ENCODE measurements at regions not wholly inside any gene's neighbourhood (a gene's known extent, or its start where the extent isn't known, plus 50 kb on each side); places are given as distances from the start of the nearest gene placed in this dataset.

DNA sequence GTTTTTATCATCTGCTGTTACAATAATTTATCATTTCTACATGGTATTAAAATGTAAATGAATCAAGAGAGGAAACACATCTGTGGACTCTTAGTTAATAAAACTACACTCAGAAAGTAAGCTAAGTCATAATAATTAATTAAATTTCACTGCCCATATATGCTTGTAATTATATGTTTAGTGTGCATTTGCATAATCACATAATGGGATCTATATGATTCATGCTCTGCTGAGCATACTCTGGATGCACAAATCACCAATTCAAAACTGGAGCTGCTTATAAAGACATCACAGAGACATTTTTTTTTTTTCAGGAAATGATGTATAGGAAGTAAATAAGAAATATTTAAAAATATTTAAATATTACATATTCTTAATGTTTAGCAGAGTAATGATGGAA, 151.6 kb upstream of the STEAP4 start (continued):
- TF ChIP-seq SCRT1 (tag by site-specific recombination; IDR thresholded peaks at IDR 0.05; ENCODE audit: borderline replicate concordance): no peak
- no peak for TF ChIP-seq MYNN (tag by site-specific recombination; IDR thresholded peaks at IDR 0.05; ENCODE audit: borderline replicate concordance)
- TF ChIP-seq KLF16 (tag by site-specific recombination; IDR thresholded peaks at IDR 0.05): no peak
- TF ChIP-seq, protein P1, sequence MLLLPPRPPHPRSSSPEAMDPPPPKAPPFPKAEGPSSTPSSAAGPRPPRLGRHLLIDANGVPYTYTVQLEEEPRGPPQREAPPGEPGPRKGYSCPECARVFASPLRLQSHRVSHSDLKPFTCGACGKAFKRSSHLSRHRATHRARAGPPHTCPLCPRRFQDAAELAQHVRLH (tag by site-specific recombination; IDR thresholded peaks at IDR 0.05): no peak
- no peak for TF ChIP-seq ZNF354C (tag by site-specific recombination; IDR thresholded peaks at IDR 0.05; ENCODE audit: borderline replicate concordance, low read depth)
- TF ChIP-seq ZNF114 (tag by site-specific recombination; IDR thresholded peaks at IDR 0.05): no peak

DNA sequence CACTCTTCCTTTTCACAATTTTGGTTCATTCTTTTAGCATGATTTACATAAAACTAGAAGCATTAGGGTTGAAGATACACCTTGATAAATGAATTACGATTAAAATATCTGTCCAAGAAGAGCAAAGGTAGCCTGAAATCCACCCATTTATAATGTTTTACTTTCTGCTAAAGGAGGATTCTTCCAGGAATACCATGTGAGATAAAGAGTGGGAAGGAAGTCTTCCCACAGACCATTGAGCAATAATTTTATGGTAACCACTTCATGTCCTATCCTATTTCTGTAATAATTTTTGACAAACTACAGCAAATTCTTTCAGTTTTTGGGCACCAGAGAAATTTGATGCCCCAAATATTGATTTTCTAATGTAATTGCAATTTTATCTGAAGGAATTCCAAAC, 150.6 kb upstream of the STEAP4 start:
- Histone ChIP-seq H3K4me3 (ENCODE audit: low read depth, low read length) (no peak overlapping the region), H3K36me3 (ENCODE audit: control insufficient read depth in 2 of 2, insufficient read depth in 1 of 2, low read length in 2 of 2) (no peaks in the 10 kb centered on the region), H3K27ac (ENCODE audit: extremely low read depth, low read depth, low read length) (no peak overlapping the region), H3K9me3 (ENCODE audit: control insufficient read depth, insufficient read depth, low read depth, low read length) (no peaks in the 10 kb centered on the region), H3K4me1 (ENCODE audit: control insufficient read depth, insufficient read depth, low read length) (no peaks in the 10 kb centered on the region)
- POLR2A ChIA-PET: no interaction called here
- no peak for TF ChIP-seq ZNF24 (tag by site-specific recombination; IDR thresholded peaks at IDR 0.05)
- no peak for TF ChIP-seq ZNF146 (tag by site-specific recombination; IDR thresholded peaks at IDR 0.05)
- TF ChIP-seq ZNF174 (tag by site-specific recombination; IDR thresholded peaks at IDR 0.05): no peak
- TF ChIP-seq, protein P2, sequence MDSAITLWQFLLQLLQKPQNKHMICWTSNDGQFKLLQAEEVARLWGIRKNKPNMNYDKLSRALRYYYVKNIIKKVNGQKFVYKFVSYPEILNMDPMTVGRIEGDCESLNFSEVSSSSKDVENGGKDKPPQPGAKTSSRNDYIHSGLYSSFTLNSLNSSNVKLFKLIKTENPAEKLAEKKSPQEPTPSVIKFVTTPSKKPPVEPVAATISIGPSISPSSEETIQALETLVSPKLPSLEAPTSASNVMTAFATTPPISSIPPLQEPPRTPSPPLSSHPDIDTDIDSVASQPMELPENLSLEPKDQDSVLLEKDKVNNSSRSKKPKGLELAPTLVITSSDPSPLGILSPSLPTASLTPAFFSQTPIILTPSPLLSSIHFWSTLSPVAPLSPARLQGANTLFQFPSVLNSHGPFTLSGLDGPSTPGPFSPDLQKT (IDR thresholded peaks at IDR 0.05; ENCODE audit: borderline replicate concordance, low read depth, low read length): no peak
- no peak for TF ChIP-seq TRIM28 (IDR thresholded peaks at IDR 0.05; ENCODE audit: borderline replicate concordance, low read length)
- no peak for TF ChIP-seq ZSCAN16 (tag by site-specific recombination; IDR thresholded peaks at IDR 0.05)
- no peak for TF ChIP-seq ZNF140 (tag by site-specific recombination; IDR thresholded peaks at IDR 0.05)
- CTCF ChIA-PET: interaction anchor here (0.6 kb wide), 1 partner anchor 9 kb away, joined by 4 read pairs; no protein-coding TSS in a partner anchor

DNA sequence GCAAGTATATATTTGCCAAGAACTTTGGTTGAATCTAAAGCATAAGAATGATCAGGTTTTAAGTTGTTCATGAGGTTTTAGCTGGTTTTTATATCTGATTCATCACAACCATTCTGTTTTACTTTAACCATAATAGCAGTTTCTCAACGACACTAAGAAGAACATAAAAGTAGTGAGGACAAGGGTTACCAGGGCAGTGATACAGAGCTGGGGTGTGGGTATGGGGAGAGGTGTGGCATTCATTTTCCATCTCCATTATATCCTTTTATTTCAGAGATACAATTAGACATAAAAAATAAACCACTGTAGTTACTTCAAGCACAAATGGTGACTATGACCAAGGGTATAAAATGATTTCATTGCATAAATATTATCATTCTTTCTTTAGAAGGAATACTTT, 149.8 kb upstream of the STEAP4 start:
- CTCF ChIA-PET: no interaction called here
- no peaks in the 10 kb centered on the region for H3K9me3 ChIP-seq (ENCODE audit: control insufficient read depth, insufficient read depth, low read depth, low read length)
- no peak overlapping the region for H3K4me3 ChIP-seq (ENCODE audit: low read depth, low read length)
- H3K36me3 ChIP-seq (ENCODE audit: control insufficient read depth in 2 of 2, insufficient read depth in 1 of 2, low read length in 2 of 2): no peaks in the 10 kb centered on the region
- TF ChIP-seq ZEB2 (tag by site-specific recombination; IDR thresholded peaks at IDR 0.05) (no peak), ZNF529 (tag by site-specific recombination; IDR thresholded peaks at IDR 0.05; ENCODE audit: insufficient replicate concordance) (no peak), ZNF555 (tag by site-specific recombination; conservative IDR thresholded peaks at IDR 0.05) (no peak), MZF1 (tag by site-specific recombination; IDR thresholded peaks at IDR 0.05; ENCODE audit: borderline replicate concordance) (no peak), ZNF341 (tag by site-specific recombination; IDR thresholded peaks at IDR 0.05; ENCODE audit: low read depth) (no peak), ZNF560 (tag by site-specific recombination; IDR thresholded peaks at IDR 0.05; ENCODE audit: borderline replicate concordance) (no peak), ZNF121 (tag by site-specific recombination; IDR thresholded peaks at IDR 0.05) (no peak), ZNF501 (tag by site-specific recombination; IDR thresholded peaks at IDR 0.05) (no peak), ZNF248 (tag by site-specific recombination; IDR thresholded peaks at IDR 0.05) (no peak), KLF10 (tag by site-specific recombination; IDR thresholded peaks at IDR 0.05) (no peak)
- POLR2A ChIA-PET: no interaction called here
- H3K27ac ChIP-seq (ENCODE audit: extremely low read depth, low read depth, low read length): no peak overlapping the region
- no peaks in the 10 kb centered on the region for H3K4me1 ChIP-seq (ENCODE audit: control insufficient read depth, insufficient read depth, low read length)
